Loucy (cell line): ENCODE measurements at regions not wholly inside any gene's neighbourhood (a gene's known extent, or its start where the extent isn't known, plus 50 kb on each side); places are given as distances from the start of the nearest gene placed in this dataset.

Experiments
- CTCF ChIP-seq: fragments of 200-600 bp; sonication (generic); conservative IDR thresholded peaks from 2 replicates; pipeline ENCODE4 v1.5.1; 2014; ENCODE audit warnings: mild to moderate bottlenecking, antibody characterized with exemption, low read length
- EZH2phosphoT487 ChIP-seq: fragments of 200-600 bp; IDR thresholded peaks from 2 replicates; pipeline ENCODE4 v1.6.1; 2018; ENCODE audit warnings: antibody characterized with exemption, mild to moderate bottlenecking, moderate library complexity, borderline replicate concordance

DNA sequence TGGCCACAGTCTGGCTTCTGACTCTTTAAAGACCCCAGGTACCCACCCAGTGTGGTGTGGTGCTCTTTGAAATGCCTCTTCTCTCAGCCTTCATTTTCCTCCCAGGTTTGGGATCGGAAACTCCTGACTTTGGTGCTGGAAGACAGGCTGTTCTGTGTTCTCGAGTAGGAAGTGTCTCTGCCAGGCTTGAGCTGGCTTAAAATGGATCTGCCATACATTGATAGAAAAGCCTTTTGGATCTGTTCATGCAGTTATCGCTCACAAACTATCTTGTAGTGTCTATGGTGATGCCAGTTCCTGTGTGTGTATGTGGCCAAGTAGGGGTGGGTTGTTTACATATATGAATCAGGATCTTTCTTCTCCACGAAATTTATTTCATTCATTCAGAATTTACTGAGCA lies 307.3 kb upstream of the CHD6 start:
- TF ChIP-seq CTCF: no peak
- no peak for TF ChIP-seq EZH2phosphoT487
